Epithelial cell of esophagus (primary cell): ENCODE measurements at regions not wholly inside any gene's neighbourhood (a gene's known extent, or its start where the extent isn't known, plus 50 kb on each side); places are given as distances from the start of the nearest gene placed in this dataset.

Source experiments
- DNase-seq: peaks from one replicate; pipeline ENCODE4 v3.0.0; 2010; ENCODE audit warnings: low read depth
- H3K4me3 ChIP-seq: 2 replicates; pipeline ENCODE4 v1.5.1; 2011; ENCODE audit warnings: mild to moderate bottlenecking, low read length, control low read depth
- TF ChIP-seq, protein P1 (sequence below): IDR thresholded peaks from 2 replicates; pipeline ENCODE4 v1.5.1; 2011; ENCODE audit warnings: low read depth, mild to moderate bottlenecking, low read length, control low read depth, inconsistent platforms; ENCODE audit not compliant: insufficient read depth; ENCODE audit errors: missing control alignments

GRCh38 chr5:74152625-74153254, 487.8 kb downstream of the ENC1 start:
- TF ChIP-seq, protein P1, sequence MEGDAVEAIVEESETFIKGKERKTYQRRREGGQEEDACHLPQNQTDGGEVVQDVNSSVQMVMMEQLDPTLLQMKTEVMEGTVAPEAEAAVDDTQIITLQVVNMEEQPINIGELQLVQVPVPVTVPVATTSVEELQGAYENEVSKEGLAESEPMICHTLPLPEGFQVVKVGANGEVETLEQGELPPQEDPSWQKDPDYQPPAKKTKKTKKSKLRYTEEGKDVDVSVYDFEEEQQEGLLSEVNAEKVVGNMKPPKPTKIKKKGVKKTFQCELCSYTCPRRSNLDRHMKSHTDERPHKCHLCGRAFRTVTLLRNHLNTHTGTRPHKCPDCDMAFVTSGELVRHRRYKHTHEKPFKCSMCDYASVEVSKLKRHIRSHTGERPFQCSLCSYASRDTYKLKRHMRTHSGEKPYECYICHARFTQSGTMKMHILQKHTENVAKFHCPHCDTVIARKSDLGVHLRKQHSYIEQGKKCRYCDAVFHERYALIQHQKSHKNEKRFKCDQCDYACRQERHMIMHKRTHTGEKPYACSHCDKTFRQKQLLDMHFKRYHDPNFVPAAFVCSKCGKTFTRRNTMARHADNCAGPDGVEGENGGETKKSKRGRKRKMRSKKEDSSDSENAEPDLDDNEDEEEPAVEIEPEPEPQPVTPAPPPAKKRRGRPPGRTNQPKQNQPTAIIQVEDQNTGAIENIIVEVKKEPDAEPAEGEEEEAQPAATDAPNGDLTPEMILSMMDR, result no peak
- no peak overlapping the region for H3K4me3 ChIP-seq
- no peak for DNase-seq

GRCh38 chr5:74152136-74152535, 488.4 kb downstream of the ENC1 start:
- TF ChIP-seq, protein P1, result no peak
- no peak for DNase-seq
- H3K4me3 ChIP-seq, result no peak overlapping the region

DNA sequence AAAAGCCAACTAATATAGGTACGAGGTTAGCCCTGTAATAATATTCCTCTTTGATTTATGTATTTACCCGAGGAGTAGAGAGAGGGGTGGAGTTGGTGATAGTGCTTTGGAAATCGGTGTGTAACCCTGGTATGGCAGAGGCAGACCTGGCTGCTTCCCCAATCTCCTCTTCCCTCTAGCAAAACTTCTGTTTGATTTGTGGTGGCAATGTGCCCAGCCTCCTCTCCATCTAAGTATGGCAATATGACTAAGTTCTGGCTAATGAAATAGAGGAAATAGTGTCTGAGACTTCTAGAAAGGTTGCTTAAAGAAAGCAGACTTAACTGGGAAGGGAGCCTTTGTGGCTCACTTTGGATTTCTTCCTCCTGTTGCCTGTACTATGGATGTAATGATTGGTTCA, 491.1 kb downstream of the ENC1 start:
- TF ChIP-seq, protein P1, result no peak
- peak; percentile 86 for DNase-seq
- H3K4me3 ChIP-seq, result no peak overlapping the region

GRCh38 chr5:74148321-74148720, 492.2 kb downstream of the ENC1 start:
- H3K4me3 ChIP-seq, result no peak overlapping the region
- no peak for DNase-seq
- TF ChIP-seq, protein P1, result no peak

- TF ChIP-seq, protein P1, result no peak
- DNase-seq, result no peak
These were observed 493.7 kb downstream of the ENC1 start for GRCh38 chr5:74146796-74147195.

GRCh38 chr5:74145951-74146350, 494.6 kb downstream of the ENC1 start:
- TF ChIP-seq, protein P1, result no peak
- no peak for DNase-seq
- no peak overlapping the region for H3K4me3 ChIP-seq

More at GRCh38 chr5:74146796-74147195, 493.7 kb downstream of the ENC1 start:
- no peak overlapping the region for H3K4me3 ChIP-seq

GRCh38 chr5:74143721-74144330, 496.7 kb downstream of the ENC1 start:
- no peak for DNase-seq
- TF ChIP-seq, protein P1, result no peak
- no peak overlapping the region for H3K4me3 ChIP-seq
